ENCODE measurements at regions not wholly inside any gene's neighbourhood (a gene's known extent, or its start where the extent isn't known, plus 50 kb on each side); places are given as distances from the start of the nearest gene placed in this dataset.

- TF ChIP-seq CTCF (IDR thresholded peaks at IDR 0.05), result no peak
- no peak for TF ChIP-seq POLR2A (IDR thresholded peaks at IDR 0.05)
These were observed 252.1 kb downstream of the CYP26B1 start for GRCh38 chr2:71895320-71896161.

All from Peyer's patch (tissue), 4 donors.